ENCODE measurements at regions not wholly inside any gene's neighbourhood (a gene's known extent, or its start where the extent isn't known, plus 50 kb on each side); places are given as distances from the start of the nearest gene placed in this dataset.
"Not testable (repeated sequence)": the region's sequence is repeated elsewhere in the genome, so short reads cannot be mapped to it uniquely, and the experiment has no call there.

DNA sequence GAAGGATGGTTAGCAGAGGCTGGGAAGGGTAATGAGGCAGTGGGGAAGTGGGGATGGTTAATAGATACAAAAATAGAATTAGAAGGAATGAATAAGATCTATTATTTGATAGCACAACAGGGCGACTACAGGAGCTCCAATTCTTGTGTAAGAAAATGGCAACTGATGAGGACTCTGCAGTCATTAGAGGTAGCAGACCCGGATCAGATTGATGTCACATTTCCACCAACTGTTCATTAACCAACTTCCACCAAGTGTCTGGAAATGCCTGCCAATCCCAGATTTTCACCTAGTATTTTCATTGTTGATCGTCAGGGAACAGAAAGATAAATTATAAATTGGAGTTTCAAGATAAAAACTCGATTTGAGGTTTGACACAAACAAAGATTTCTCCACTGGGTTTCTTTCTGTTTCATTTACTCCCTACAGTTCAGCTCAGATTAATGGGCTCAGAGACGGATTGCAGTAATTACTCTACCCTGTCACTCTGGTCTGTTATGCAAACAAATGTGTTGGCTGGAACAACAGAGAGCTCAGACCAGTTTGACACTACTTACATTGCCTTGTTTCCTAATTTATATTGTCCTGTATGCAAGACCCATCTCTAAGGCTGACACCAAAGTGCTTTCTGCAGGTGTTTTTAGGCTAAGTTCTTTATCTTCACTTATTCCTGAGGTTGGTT lies 909.2 kb upstream of the PRKX start:
- Histone ChIP-seq H2AFZ (ENCODE audit: low read depth) (no peak overlapping the region), H4K20me1 (ENCODE audit: insufficient read depth) (no peaks in the 10 kb centered on the region), H3K4me2 (no peak overlapping the region), H3K4me1 (ENCODE audit: low read depth, poor library complexity, severe bottlenecking) (no peaks in the 10 kb centered on the region), H3K4me3 (IDR thresholded peaks at IDR 0.05; ENCODE audit: insufficient read depth, low read depth, low read length) (no peak overlapping the region), H3K9ac (no peak overlapping the region), H3K27me3 (ENCODE audit: insufficient read depth, low read depth) (no peaks in the 10 kb centered on the region), H3K79me2 (ENCODE audit: insufficient read depth, low read depth) (no peaks in the 10 kb centered on the region), H3K27ac (no peak overlapping the region), H3K36me3 (ENCODE audit: insufficient read depth) (no peaks in the 10 kb centered on the region)
- TF ChIP-seq CTCF (conservative IDR thresholded peaks at IDR 0.05; ENCODE audit: low read depth, low read length): no peak

GRCh38 chrX:4613651-4614050 lies 900.2 kb upstream of the PRKX start:
- not testable (repeated sequence) for H3K79me2 ChIP-seq (ENCODE audit: insufficient read depth, low read depth); H3K27me3 ChIP-seq (ENCODE audit: insufficient read depth, low read depth); H3K9ac ChIP-seq; H3K4me1 ChIP-seq (ENCODE audit: low read depth, poor library complexity, severe bottlenecking); H3K4me3 ChIP-seq (IDR thresholded peaks at IDR 0.05; ENCODE audit: insufficient read depth, low read depth, low read length); H4K20me1 ChIP-seq (ENCODE audit: insufficient read depth); H2AFZ ChIP-seq (ENCODE audit: low read depth); H3K36me3 ChIP-seq (ENCODE audit: insufficient read depth); H3K4me2 ChIP-seq; H3K27ac ChIP-seq

GRCh38 chrX:4588893-4589292 lies 875.4 kb upstream of the PRKX start:
- Histone ChIP-seq H3K4me2 (no peak overlapping the region), H3K4me1 (ENCODE audit: low read depth, poor library complexity, severe bottlenecking) (no peaks in the 10 kb centered on the region), H4K20me1 (ENCODE audit: insufficient read depth) (no peaks in the 10 kb centered on the region), H3K27me3 (ENCODE audit: insufficient read depth, low read depth) (no peaks in the 10 kb centered on the region), H3K4me3 (IDR thresholded peaks at IDR 0.05; ENCODE audit: insufficient read depth, low read depth, low read length) (no peak overlapping the region), H3K79me2 (ENCODE audit: insufficient read depth, low read depth) (no peaks in the 10 kb centered on the region), H2AFZ (ENCODE audit: low read depth) (no peak overlapping the region), H3K36me3 (ENCODE audit: insufficient read depth) (no peaks in the 10 kb centered on the region), H3K27ac (no peak overlapping the region), H3K9ac (no peak overlapping the region)
- no peak for TF ChIP-seq CTCF (conservative IDR thresholded peaks at IDR 0.05; ENCODE audit: low read depth, low read length)

DNA sequence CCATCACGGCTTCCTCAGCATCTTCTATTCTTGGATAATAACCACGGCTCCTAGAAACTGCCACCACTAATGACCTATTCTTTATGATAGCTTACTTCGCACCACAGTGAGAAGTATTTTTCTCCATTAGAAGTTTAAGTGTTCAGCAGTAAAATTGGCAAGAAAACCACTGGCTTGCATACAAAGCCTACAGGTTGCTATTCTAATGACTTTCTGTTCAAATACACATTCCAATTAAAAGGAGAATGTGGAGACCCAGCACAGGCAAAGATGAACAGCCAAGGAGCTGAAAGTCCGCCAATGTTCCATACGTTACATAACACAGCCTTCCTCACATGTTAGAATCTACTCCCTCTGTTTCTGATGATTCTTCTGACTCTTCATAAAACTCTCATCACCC lies 875.0 kb upstream of the PRKX start:
- Histone ChIP-seq H3K4me1 (ENCODE audit: low read depth, poor library complexity, severe bottlenecking) (no peaks in the 10 kb centered on the region), H2AFZ (ENCODE audit: low read depth) (no peak overlapping the region), H3K79me2 (ENCODE audit: insufficient read depth, low read depth) (no peaks in the 10 kb centered on the region), H3K36me3 (ENCODE audit: insufficient read depth) (no peaks in the 10 kb centered on the region), H3K4me2 (no peak overlapping the region), H3K9ac (no peak overlapping the region), H3K27me3 (ENCODE audit: insufficient read depth, low read depth) (no peaks in the 10 kb centered on the region), H3K27ac (no peak overlapping the region), H4K20me1 (ENCODE audit: insufficient read depth) (no peaks in the 10 kb centered on the region), H3K4me3 (IDR thresholded peaks at IDR 0.05; ENCODE audit: insufficient read depth, low read depth, low read length) (no peak overlapping the region)
- no peak for TF ChIP-seq CTCF (conservative IDR thresholded peaks at IDR 0.05; ENCODE audit: low read depth, low read length)

DNA sequence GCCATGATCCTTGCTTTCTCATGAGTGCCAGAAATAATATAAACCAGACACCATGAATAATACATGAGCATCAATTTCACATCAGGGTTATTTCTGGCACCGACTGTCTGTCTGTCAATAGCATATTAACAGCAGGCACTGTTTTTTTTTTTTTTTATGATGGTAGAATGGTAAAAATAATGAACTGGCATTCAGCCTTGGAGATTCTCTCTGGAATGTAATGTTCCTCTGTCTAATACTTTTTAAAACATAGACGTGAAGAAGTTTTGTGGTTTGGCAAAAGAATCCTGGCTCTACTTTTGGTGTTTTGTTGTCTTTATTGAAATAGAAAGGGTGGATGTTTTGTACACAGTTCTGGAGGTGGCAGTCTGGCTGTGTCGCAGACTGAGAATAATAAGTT lies 874.6 kb upstream of the PRKX start:
- H3K27ac ChIP-seq: no peak overlapping the region
- H3K36me3 ChIP-seq (ENCODE audit: insufficient read depth): no peaks in the 10 kb centered on the region
- no peak for TF ChIP-seq CTCF (conservative IDR thresholded peaks at IDR 0.05; ENCODE audit: low read depth, low read length)
- H3K9ac ChIP-seq: no peak overlapping the region
- H3K4me3 ChIP-seq (IDR thresholded peaks at IDR 0.05; ENCODE audit: insufficient read depth, low read depth, low read length): no peak overlapping the region
- H4K20me1 ChIP-seq (ENCODE audit: insufficient read depth): no peaks in the 10 kb centered on the region
- H3K4me1 ChIP-seq (ENCODE audit: low read depth, poor library complexity, severe bottlenecking): no peaks in the 10 kb centered on the region
- no peaks in the 10 kb centered on the region for H3K79me2 ChIP-seq (ENCODE audit: insufficient read depth, low read depth)
- H3K4me2 ChIP-seq: no peak overlapping the region
- no peaks in the 10 kb centered on the region for H3K27me3 ChIP-seq (ENCODE audit: insufficient read depth, low read depth)
- H2AFZ ChIP-seq (ENCODE audit: low read depth): no peak overlapping the region
